ENCODE measurements at regions not wholly inside any gene's neighbourhood (a gene's known extent, or its start where the extent isn't known, plus 50 kb on each side); places are given as distances from the start of the nearest gene placed in this dataset.

GRCh38 chr13:22286338-22286737 is 615.5 kb downstream of the FGF9 start (continued):
- TF ChIP-seq JUN (IDR thresholded peaks at IDR 0.05; ENCODE audit: low read depth, low read length) (no peak), KDM4A (IDR thresholded peaks at IDR 0.05; ENCODE audit: low read depth, low read length, severe bottlenecking) (no peak), SIRT6 (IDR thresholded peaks at IDR 0.05; ENCODE audit: low read length) (no peak), POLR2A (IDR thresholded peaks at IDR 0.05; ENCODE audit: control extremely low read depth in 1 of 2, low read depth in 2 of 2, low read length in 2 of 2) (no peak)
